H1 (cell line): ENCODE measurements at regions not wholly inside any gene's neighbourhood (a gene's known extent, or its start where the extent isn't known, plus 50 kb on each side); places are given as distances from the start of the nearest gene placed in this dataset.

Experiments
- CBX8 ChIP-seq: fragments of 300-800, 300-1000 bp; sonication (generic); IDR thresholded peaks from 2 replicates; pipeline ENCODE4 v1.7.1; 2016; ENCODE audit warnings: low read depth, low read length, borderline replicate concordance
- EZH2 ChIP-seq: fragments of 200-600 bp; sonication (generic); IDR thresholded peaks from 2 replicates; pipeline ENCODE4 v1.7.1; 2012; ENCODE audit warnings: low read depth, mild to moderate bottlenecking, moderate library complexity, low read length, inconsistent platforms; ENCODE audit not compliant: severe bottlenecking
- GTF2F1 ChIP-seq: IDR thresholded peaks from 2 replicates; pipeline ENCODE4 v1.6.1; 2012; ENCODE audit warnings: low read depth, low read length, improper control_type of control experiment, borderline replicate concordance
- MAFK ChIP-seq: IDR thresholded peaks from 2 replicates; pipeline ENCODE4 v1.6.1; 2012; ENCODE audit warnings: low read depth, mild to moderate bottlenecking, improper control_type of control experiment, low read length
- POLR2A ChIP-seq, 2 experiments: IDR thresholded peaks; 1 replicate in 1 of 2; 2 replicates in 1 of 2; pipeline ENCODE4 v1.6.1; 2011; ENCODE audit warnings: low read depth in 2 of 2, low read length in 2 of 2, mild to moderate bottlenecking in 2 of 2; ENCODE audit errors: control extremely low read depth in 1 of 2
- RBBP5 ChIP-seq: IDR thresholded peaks from 2 replicates; pipeline ENCODE4 v1.7.1; 2012; ENCODE audit warnings: low read depth, mild to moderate bottlenecking, inconsistent platforms, low read length, moderate library complexity, borderline replicate concordance
- RFX5 ChIP-seq: IDR thresholded peaks from 2 replicates; pipeline ENCODE4 v1.6.1; 2011; ENCODE audit warnings: low read depth, low read length, improper control_type of control experiment, borderline replicate concordance
- TAF7 ChIP-seq: optimal IDR thresholded peaks from 2 replicates; pipeline ENCODE3; 2011; ENCODE audit warnings: low read depth, mild to moderate bottlenecking, inconsistent platforms, low read length, moderate library complexity, borderline replicate concordance
- TF ChIP-seq, protein P1 (sequence below): fragments of 300-600 bp; sonication (generic); IDR thresholded peaks from 2 replicates; pipeline ENCODE4 v1.7.1; 2012; ENCODE audit warnings: low read length, moderate library complexity, mild to moderate bottlenecking, inconsistent platforms; ENCODE audit not compliant: insufficient replicate concordance

GRCh38 chrX:45879512-45879911 is 665.7 kb downstream of the ZNF674 start (continued):
- TF ChIP-seq EZH2, result no peak
- TF ChIP-seq, protein P1, sequence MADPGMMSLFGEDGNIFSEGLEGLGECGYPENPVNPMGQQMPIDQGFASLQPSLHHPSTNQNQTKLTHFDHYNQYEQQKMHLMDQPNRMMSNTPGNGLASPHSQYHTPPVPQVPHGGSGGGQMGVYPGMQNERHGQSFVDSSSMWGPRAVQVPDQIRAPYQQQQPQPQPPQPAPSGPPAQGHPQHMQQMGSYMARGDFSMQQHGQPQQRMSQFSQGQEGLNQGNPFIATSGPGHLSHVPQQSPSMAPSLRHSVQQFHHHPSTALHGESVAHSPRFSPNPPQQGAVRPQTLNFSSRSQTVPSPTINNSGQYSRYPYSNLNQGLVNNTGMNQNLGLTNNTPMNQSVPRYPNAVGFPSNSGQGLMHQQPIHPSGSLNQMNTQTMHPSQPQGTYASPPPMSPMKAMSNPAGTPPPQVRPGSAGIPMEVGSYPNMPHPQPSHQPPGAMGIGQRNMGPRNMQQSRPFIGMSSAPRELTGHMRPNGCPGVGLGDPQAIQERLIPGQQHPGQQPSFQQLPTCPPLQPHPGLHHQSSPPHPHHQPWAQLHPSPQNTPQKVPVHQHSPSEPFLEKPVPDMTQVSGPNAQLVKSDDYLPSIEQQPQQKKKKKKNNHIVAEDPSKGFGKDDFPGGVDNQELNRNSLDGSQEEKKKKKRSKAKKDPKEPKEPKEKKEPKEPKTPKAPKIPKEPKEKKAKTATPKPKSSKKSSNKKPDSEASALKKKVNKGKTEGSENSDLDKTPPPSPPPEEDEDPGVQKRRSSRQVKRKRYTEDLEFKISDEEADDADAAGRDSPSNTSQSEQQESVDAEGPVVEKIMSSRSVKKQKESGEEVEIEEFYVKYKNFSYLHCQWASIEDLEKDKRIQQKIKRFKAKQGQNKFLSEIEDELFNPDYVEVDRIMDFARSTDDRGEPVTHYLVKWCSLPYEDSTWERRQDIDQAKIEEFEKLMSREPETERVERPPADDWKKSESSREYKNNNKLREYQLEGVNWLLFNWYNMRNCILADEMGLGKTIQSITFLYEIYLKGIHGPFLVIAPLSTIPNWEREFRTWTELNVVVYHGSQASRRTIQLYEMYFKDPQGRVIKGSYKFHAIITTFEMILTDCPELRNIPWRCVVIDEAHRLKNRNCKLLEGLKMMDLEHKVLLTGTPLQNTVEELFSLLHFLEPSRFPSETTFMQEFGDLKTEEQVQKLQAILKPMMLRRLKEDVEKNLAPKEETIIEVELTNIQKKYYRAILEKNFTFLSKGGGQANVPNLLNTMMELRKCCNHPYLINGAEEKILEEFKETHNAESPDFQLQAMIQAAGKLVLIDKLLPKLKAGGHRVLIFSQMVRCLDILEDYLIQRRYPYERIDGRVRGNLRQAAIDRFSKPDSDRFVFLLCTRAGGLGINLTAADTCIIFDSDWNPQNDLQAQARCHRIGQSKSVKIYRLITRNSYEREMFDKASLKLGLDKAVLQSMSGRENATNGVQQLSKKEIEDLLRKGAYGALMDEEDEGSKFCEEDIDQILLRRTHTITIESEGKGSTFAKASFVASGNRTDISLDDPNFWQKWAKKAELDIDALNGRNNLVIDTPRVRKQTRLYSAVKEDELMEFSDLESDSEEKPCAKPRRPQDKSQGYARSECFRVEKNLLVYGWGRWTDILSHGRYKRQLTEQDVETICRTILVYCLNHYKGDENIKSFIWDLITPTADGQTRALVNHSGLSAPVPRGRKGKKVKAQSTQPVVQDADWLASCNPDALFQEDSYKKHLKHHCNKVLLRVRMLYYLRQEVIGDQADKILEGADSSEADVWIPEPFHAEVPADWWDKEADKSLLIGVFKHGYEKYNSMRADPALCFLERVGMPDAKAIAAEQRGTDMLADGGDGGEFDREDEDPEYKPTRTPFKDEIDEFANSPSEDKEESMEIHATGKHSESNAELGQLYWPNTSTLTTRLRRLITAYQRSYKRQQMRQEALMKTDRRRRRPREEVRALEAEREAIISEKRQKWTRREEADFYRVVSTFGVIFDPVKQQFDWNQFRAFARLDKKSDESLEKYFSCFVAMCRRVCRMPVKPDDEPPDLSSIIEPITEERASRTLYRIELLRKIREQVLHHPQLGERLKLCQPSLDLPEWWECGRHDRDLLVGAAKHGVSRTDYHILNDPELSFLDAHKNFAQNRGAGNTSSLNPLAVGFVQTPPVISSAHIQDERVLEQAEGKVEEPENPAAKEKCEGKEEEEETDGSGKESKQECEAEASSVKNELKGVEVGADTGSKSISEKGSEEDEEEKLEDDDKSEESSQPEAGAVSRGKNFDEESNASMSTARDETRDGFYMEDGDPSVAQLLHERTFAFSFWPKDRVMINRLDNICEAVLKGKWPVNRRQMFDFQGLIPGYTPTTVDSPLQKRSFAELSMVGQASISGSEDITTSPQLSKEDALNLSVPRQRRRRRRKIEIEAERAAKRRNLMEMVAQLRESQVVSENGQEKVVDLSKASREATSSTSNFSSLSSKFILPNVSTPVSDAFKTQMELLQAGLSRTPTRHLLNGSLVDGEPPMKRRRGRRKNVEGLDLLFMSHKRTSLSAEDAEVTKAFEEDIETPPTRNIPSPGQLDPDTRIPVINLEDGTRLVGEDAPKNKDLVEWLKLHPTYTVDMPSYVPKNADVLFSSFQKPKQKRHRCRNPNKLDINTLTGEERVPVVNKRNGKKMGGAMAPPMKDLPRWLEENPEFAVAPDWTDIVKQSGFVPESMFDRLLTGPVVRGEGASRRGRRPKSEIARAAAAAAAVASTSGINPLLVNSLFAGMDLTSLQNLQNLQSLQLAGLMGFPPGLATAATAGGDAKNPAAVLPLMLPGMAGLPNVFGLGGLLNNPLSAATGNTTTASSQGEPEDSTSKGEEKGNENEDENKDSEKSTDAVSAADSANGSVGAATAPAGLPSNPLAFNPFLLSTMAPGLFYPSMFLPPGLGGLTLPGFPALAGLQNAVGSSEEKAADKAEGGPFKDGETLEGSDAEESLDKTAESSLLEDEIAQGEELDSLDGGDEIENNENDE, result no peak
- no peak for TF ChIP-seq POLR2A (IDR thresholded peaks at IDR 0.05; ENCODE audit: control extremely low read depth in 1 of 2, low read depth in 2 of 2, low read length in 2 of 2)
- no peak for TF ChIP-seq TAF7
- TF ChIP-seq GTF2F1, result no peak
- TF ChIP-seq MAFK, result no peak
- TF ChIP-seq RFX5, result no peak
- no peak for TF ChIP-seq CBX8
- no peak for TF ChIP-seq RBBP5
